ENCODE measurements at regions not wholly inside any gene's neighbourhood (a gene's known extent, or its start where the extent isn't known, plus 50 kb on each side); places are given as distances from the start of the nearest gene placed in this dataset.

- no peak overlapping the region for H3K27ac Mint-ChIP-seq
- no peak overlapping the region for H3K4me3 ChIP-seq (ENCODE audit: low read length)
- H3K4me1 Mint-ChIP-seq = no peaks in the 10 kb centered on the region
- no peaks in the 10 kb centered on the region for H3K4me1 ChIP-seq (ENCODE audit: control insufficient read depth in 2 of 2, insufficient read depth in 2 of 2, low read length in 2 of 2)
- no peaks in the 10 kb centered on the region for H3K36me3 Mint-ChIP-seq
- no peak overlapping the region for H3K27ac ChIP-seq (ENCODE audit: low read depth, low read length)
- DNase-seq (no peak), ATAC-seq (no peak)
- H3K27me3 ChIP-seq (ENCODE audit: control insufficient read depth in 2 of 2, insufficient read depth in 2 of 2, low read length in 2 of 2) = no peaks in the 10 kb centered on the region
- intact Hi-C loops (cut with micrococcal nuclease) = no loop called here
- no peaks in the 10 kb centered on the region for H3K9me3 ChIP-seq (ENCODE audit: control insufficient read depth in 2 of 3, low read length in 3 of 3)
- POLR2A ChIA-PET = no interaction called here
- no peaks in the 10 kb centered on the region for H3K27me3 Mint-ChIP-seq
- peaks cover 0 to 5% (median 0%) of the 10 kb centered on the region in 11 donors for H3K9me3 Mint-ChIP-seq
- no peak overlapping the region for H3K4me3 Mint-ChIP-seq
- CTCF ChIA-PET = no interaction called here
- no peaks in the 10 kb centered on the region for H3K36me3 ChIP-seq (ENCODE audit: control insufficient read depth in 2 of 3, insufficient read depth in 3 of 3, low read length in 3 of 3)
Measured at GRCh38 chr7:138378741-138379559, 81.1 kb upstream of the TRIM24 start.

- no peak overlapping the region for H3K4me3 ChIP-seq (ENCODE audit: low read length)
- Mint-ChIP-seq H3K4me3 (no peak overlapping the region), H3K36me3 (peaks cover 0 to 2% (median 0%) of the 10 kb centered on the region in 5 donors), H3K27me3 (no peaks in the 10 kb centered on the region), H3K27ac (no peak overlapping the region), H3K9me3 (peaks cover 0 to 7% (median 0%) of the 10 kb centered on the region in 11 donors), H3K4me1 (no peaks in the 10 kb centered on the region)
- no peak overlapping the region for H3K27ac ChIP-seq (ENCODE audit: low read depth, low read length)
- POLR2A ChIA-PET = no interaction called here
- CTCF ChIA-PET = no interaction called here
- no peaks in the 10 kb centered on the region for H3K27me3 ChIP-seq (ENCODE audit: control insufficient read depth in 2 of 2, insufficient read depth in 2 of 2, low read length in 2 of 2)
- intact Hi-C loops (cut with micrococcal nuclease) = no loop called here
- DNase-seq (no peak), ATAC-seq (no peak)
- H3K9me3 ChIP-seq (ENCODE audit: control insufficient read depth in 2 of 3, low read length in 3 of 3) = no peaks in the 10 kb centered on the region
- H3K36me3 ChIP-seq (ENCODE audit: control insufficient read depth in 2 of 3, insufficient read depth in 3 of 3, low read length in 3 of 3) = no peaks in the 10 kb centered on the region
- H3K4me1 ChIP-seq (ENCODE audit: control insufficient read depth in 2 of 2, insufficient read depth in 2 of 2, low read length in 2 of 2) = no peaks in the 10 kb centered on the region
Measured at GRCh38 chr7:138382862-138383565, 77.0 kb upstream of the TRIM24 start.

GRCh38 chr7:138386821-138387220 lies 73.2 kb upstream of the TRIM24 start:
- peaks cover 0 to 4% (median 0%) of the 10 kb centered on the region in 11 donors for H3K9me3 Mint-ChIP-seq

GRCh38 chr7:138387755-138388475 lies 72.1 kb upstream of the TRIM24 start:
- POLR2A ChIA-PET = no interaction called here
- intact Hi-C loops (cut with micrococcal nuclease) = no loop called here
- no peak overlapping the region for H3K4me3 Mint-ChIP-seq

More at GRCh38 chr7:138386821-138387220, 73.2 kb upstream of the TRIM24 start:
- H3K27me3 ChIP-seq (ENCODE audit: control insufficient read depth in 2 of 2, insufficient read depth in 2 of 2, low read length in 2 of 2) = no peaks in the 10 kb centered on the region
- no peaks in the 10 kb centered on the region for H3K36me3 ChIP-seq (ENCODE audit: control insufficient read depth in 2 of 3, insufficient read depth in 3 of 3, low read length in 3 of 3)
- ChIA-PET POLR2A (no interaction called here), CTCF (no interaction called here)
- H3K9me3 ChIP-seq (ENCODE audit: control insufficient read depth in 2 of 3, low read length in 3 of 3) = no peaks in the 10 kb centered on the region
- H3K27ac ChIP-seq (ENCODE audit: low read depth, low read length) = no peak overlapping the region
- H3K27me3 Mint-ChIP-seq = no peaks in the 10 kb centered on the region
- H3K4me3 ChIP-seq (ENCODE audit: low read length) = no peak overlapping the region
- H3K4me1 Mint-ChIP-seq = no peaks in the 10 kb centered on the region
- no peak for DNase-seq
- H3K27ac Mint-ChIP-seq = no peak overlapping the region
- intact Hi-C loops (cut with micrococcal nuclease) = no loop called here
- H3K4me1 ChIP-seq (ENCODE audit: control insufficient read depth in 2 of 2, insufficient read depth in 2 of 2, low read length in 2 of 2) = no peaks in the 10 kb centered on the region
- peaks cover 0 to 8% (median 0%) of the 10 kb centered on the region in 5 donors for H3K36me3 Mint-ChIP-seq
- no peak overlapping the region for H3K4me3 Mint-ChIP-seq
- ATAC-seq = no peak

GRCh38 chr7:138388673-138389491 lies 71.2 kb upstream of the TRIM24 start:
- no peak overlapping the region for H3K4me3 ChIP-seq (ENCODE audit: low read length)
- ATAC-seq (peak; percentile 22), DNase-seq (no peak)
- H3K4me3 Mint-ChIP-seq = no peak overlapping the region
- H3K9me3 Mint-ChIP-seq = peaks cover 0 to 5% (median 1%) of the 10 kb centered on the region in 11 donors
- POLR2A ChIA-PET = no interaction called here
- H3K36me3 ChIP-seq (ENCODE audit: control insufficient read depth in 2 of 3, insufficient read depth in 3 of 3, low read length in 3 of 3) = no peaks in the 10 kb centered on the region
- H3K27ac ChIP-seq (ENCODE audit: low read depth, low read length) = no peak overlapping the region
- H3K36me3 Mint-ChIP-seq = peaks cover 0 to 8% (median 0%) of the 10 kb centered on the region in 5 donors
- H3K4me1 Mint-ChIP-seq = no peaks in the 10 kb centered on the region
- no peaks in the 10 kb centered on the region for H3K27me3 ChIP-seq (ENCODE audit: control insufficient read depth in 2 of 2, insufficient read depth in 2 of 2, low read length in 2 of 2)
- no peaks in the 10 kb centered on the region for H3K27me3 Mint-ChIP-seq
- intact Hi-C loops (cut with micrococcal nuclease) = no loop called here
- H3K4me1 ChIP-seq (ENCODE audit: control insufficient read depth in 2 of 2, insufficient read depth in 2 of 2, low read length in 2 of 2) = no peaks in the 10 kb centered on the region
- no peaks in the 10 kb centered on the region for H3K9me3 ChIP-seq (ENCODE audit: control insufficient read depth in 2 of 3, low read length in 3 of 3)
- H3K27ac Mint-ChIP-seq = no peak overlapping the region
- CTCF ChIA-PET = interaction anchor here (0.6 kb wide), 1 partner anchor 989 kb away, joined by 3 read pairs; no protein-coding TSS in a partner anchor

More at GRCh38 chr7:138387755-138388475, 72.1 kb upstream of the TRIM24 start:
- H3K36me3 ChIP-seq (ENCODE audit: control insufficient read depth in 2 of 3, insufficient read depth in 3 of 3, low read length in 3 of 3) = no peaks in the 10 kb centered on the region
- DNase-seq (no peak), ATAC-seq (no peak)
- no peak overlapping the region for H3K27ac ChIP-seq (ENCODE audit: low read depth, low read length)
- no peaks in the 10 kb centered on the region for H3K27me3 ChIP-seq (ENCODE audit: control insufficient read depth in 2 of 2, insufficient read depth in 2 of 2, low read length in 2 of 2)
- H3K9me3 Mint-ChIP-seq = peaks cover 0 to 5% (median 1%) of the 10 kb centered on the region in 11 donors
- H3K9me3 ChIP-seq (ENCODE audit: control insufficient read depth in 2 of 3, low read length in 3 of 3) = no peaks in the 10 kb centered on the region
- no peak overlapping the region for H3K27ac Mint-ChIP-seq
- CTCF ChIA-PET = no interaction called here
- no peaks in the 10 kb centered on the region for H3K4me1 Mint-ChIP-seq
- no peaks in the 10 kb centered on the region for H3K27me3 Mint-ChIP-seq
- no peaks in the 10 kb centered on the region for H3K4me1 ChIP-seq (ENCODE audit: control insufficient read depth in 2 of 2, insufficient read depth in 2 of 2, low read length in 2 of 2)
- H3K36me3 Mint-ChIP-seq = peaks cover 0 to 8% (median 0%) of the 10 kb centered on the region in 5 donors
- no peak overlapping the region for H3K4me3 ChIP-seq (ENCODE audit: low read length)

GRCh38 chr7:138395763-138396162 lies 64.3 kb upstream of the TRIM24 start:
- peaks cover 0 to 5% (median 0%) of the 10 kb centered on the region in 11 donors for H3K9me3 Mint-ChIP-seq
- Histone ChIP-seq H3K9me3 (ENCODE audit: control insufficient read depth in 2 of 3, low read length in 3 of 3) (no peaks in the 10 kb centered on the region), H3K27me3 (ENCODE audit: control insufficient read depth in 2 of 2, insufficient read depth in 2 of 2, low read length in 2 of 2) (no peaks in the 10 kb centered on the region), H3K27ac (ENCODE audit: low read depth, low read length) (no peak overlapping the region), H3K4me3 (ENCODE audit: low read length) (no peak overlapping the region), H3K4me1 (ENCODE audit: control insufficient read depth in 2 of 2, insufficient read depth in 2 of 2, low read length in 2 of 2) (no peaks in the 10 kb centered on the region), H3K36me3 (ENCODE audit: control insufficient read depth in 2 of 3, insufficient read depth in 3 of 3, low read length in 3 of 3) (no peaks in the 10 kb centered on the region)
- H3K27me3 Mint-ChIP-seq = no peaks in the 10 kb centered on the region
- H3K27ac Mint-ChIP-seq = no peak overlapping the region
- no peak for DNase-seq
- no peaks in the 10 kb centered on the region for H3K4me1 Mint-ChIP-seq
- intact Hi-C loops (cut with micrococcal nuclease) = no loop called here
- ChIA-PET CTCF (no interaction called here), POLR2A (no interaction called here)
- no peak for ATAC-seq
- H3K36me3 Mint-ChIP-seq = no peaks in the 10 kb centered on the region
- H3K4me3 Mint-ChIP-seq = no peak overlapping the region
